GM18868 (cell line): ENCODE measurements at regions not wholly inside any gene's neighbourhood (a gene's known extent, or its start where the extent isn't known, plus 50 kb on each side); places are given as distances from the start of the nearest gene placed in this dataset.
A peak's percentile ranks its signal among the peaks of the same experiment; 100 is the strongest.
"Not testable (repeated sequence)": the region's sequence is repeated elsewhere in the genome, so short reads cannot be mapped to it uniquely, and the experiment has no call there.

Experiments used
- ATAC-seq: cut with Tn5 transposase; IDR thresholded peaks from one replicate; pipeline ENCODE4 v1.9.1; 2021; ENCODE audit warnings: mild to moderate bottlenecking, moderate library complexity; ENCODE audit not compliant: unreplicated experiment

GRCh38 chr6:125586605-125587004 lies 162.8 kb upstream of the HEY2 start:
- no peak for ATAC-seq

GRCh38 chr6:125587666-125588632 lies 161.5 kb upstream of the HEY2 start:
- no peak for ATAC-seq

GRCh38 chr6:125591796-125592195 lies 157.6 kb upstream of the HEY2 start:
- ATAC-seq = not testable (repeated sequence)

GRCh38 chr6:125593746-125594145 lies 155.7 kb upstream of the HEY2 start:
- ATAC-seq = no peak

GRCh38 chr6:125596020-125596419 lies 153.4 kb upstream of the HEY2 start:
- no peak for ATAC-seq

- peak; percentile 78 for ATAC-seq
Measured at GRCh38 chr6:125597411-125598253, 151.8 kb upstream of the HEY2 start.

- ATAC-seq = no peak
Measured at GRCh38 chr6:125598422-125598821, 151.0 kb upstream of the HEY2 start.

- ATAC-seq = no peak
Measured at GRCh38 chr6:125604257-125604656, 145.2 kb upstream of the HEY2 start.

GRCh38 chr6:125611573-125612344 lies 137.7 kb upstream of the HEY2 start:
- no peak for ATAC-seq

- no peak for ATAC-seq
Measured at GRCh38 chr6:125612345-125612846, 137.0 kb upstream of the HEY2 start.

GRCh38 chr6:125618629-125619028 lies 130.8 kb upstream of the HEY2 start:
- ATAC-seq = no peak

GRCh38 chr6:125623085-125623484 lies 126.3 kb upstream of the HEY2 start:
- ATAC-seq = no peak

- no peak for ATAC-seq
Measured at GRCh38 chr6:125631165-125631564, 118.3 kb upstream of the HEY2 start.

GRCh38 chr6:125636011-125636410 lies 113.4 kb upstream of the HEY2 start:
- ATAC-seq = not testable (repeated sequence)

GRCh38 chr6:125636671-125637070 lies 112.8 kb upstream of the HEY2 start:
- ATAC-seq = no peak

- ATAC-seq = peak; percentile 75
Measured at GRCh38 chr6:125637207-125637606, 112.2 kb upstream of the HEY2 start.

GRCh38 chr6:125639466-125640020 lies 109.9 kb upstream of the HEY2 start:
- ATAC-seq = no peak

GRCh38 chr6:125640441-125641150 lies 108.8 kb upstream of the HEY2 start:
- ATAC-seq = no peak

GRCh38 chr6:125643967-125644661 lies 105.3 kb upstream of the HEY2 start:
- ATAC-seq = not testable (repeated sequence)
